SK-N-SH (cell line): ENCODE measurements at regions not wholly inside any gene's neighbourhood (a gene's known extent, or its start where the extent isn't known, plus 50 kb on each side); places are given as distances from the start of the nearest gene placed in this dataset.

Experiments used
- CTCF ChIA-PET: fragments of 300-600, 350-600 bp; formaldehyde crosslinking; extraction: SDS; loops from one replicate; lab custom pipeline; 2021; lab: Yijun Ruan, JAX
- POLR2A ChIA-PET: fragments of 350-600 bp; sonication (Branson Sonifier 250); formaldehyde crosslinking; extraction: SDS; loops from one replicate; lab custom pipeline; 2020; ENCODE audit warnings: antibody characterized with exemption, inconsistent platforms; lab: Yijun Ruan, JAX
- DNase-seq: peaks from one replicate; pipeline ENCODE4 v3.0.0; 2012
- H2AFZ ChIP-seq: fragments of 200-600 bp; sonication (generic); 2 replicates; pipeline ENCODE4 v1.8.1; 2016; ENCODE audit warnings: antibody characterized with exemption, mild to moderate bottlenecking, low read depth
- H3F3A ChIP-seq: fragments of 200-600 bp; sonication (generic); replicated peaks from 2 replicates; pipeline ENCODE3; 2016; ENCODE audit warnings: antibody characterized with exemption, mild to moderate bottlenecking; ENCODE audit not compliant: insufficient read depth
- H3K27ac ChIP-seq, 2 experiments: fragments of 200-500 bp in 1 of 2; fragments of 200-600 bp in 1 of 2; sonication (Bioruptor generic) in 1 of 2; sonication (generic), shearing (Covaris generic) in 1 of 2; 2 replicates each; pipeline versions ENCODE4 v1.5.1 to v1.6.1; 2014 to 2016; ENCODE audit warnings: low read depth in 2 of 2, inconsistent platforms in 1 of 2, low read length in 1 of 2, mild to moderate bottlenecking in 1 of 2, mixed read lengths in 1 of 2
- H3K27me3 ChIP-seq: fragments of 200-600 bp; sonication (generic), shearing (Covaris generic); 2 replicates; pipeline ENCODE4 v1.6.1; 2016; ENCODE audit warnings: mixed run types; ENCODE audit not compliant: insufficient read depth
- H3K36me3 ChIP-seq, 2 experiments: fragments of 200-500 bp in 1 of 2; fragments of 200-600 bp in 1 of 2; sonication (Bioruptor generic) in 1 of 2; sonication (generic) in 1 of 2; replicated peaks in 1 of 2; 2 replicates each; pipeline versions ENCODE3 to v1.5.1; 2014 to 2016; ENCODE audit warnings: low read length in 1 of 2, mild to moderate bottlenecking in 1 of 2; ENCODE audit not compliant: insufficient read depth in 2 of 2, control insufficient read depth in 1 of 2
- H3K4me1 ChIP-seq, 2 experiments: fragments of 200-500 bp in 1 of 2; fragments of 200-600 bp in 1 of 2; sonication (Bioruptor generic) in 1 of 2; sonication (generic), shearing (Covaris generic) in 1 of 2; 2 replicates each; pipeline versions ENCODE4 v1.5.1 to v1.6.1; 2014 to 2016; ENCODE audit warnings: low read depth in 1 of 2, low read length in 1 of 2, mixed run types in 1 of 2; ENCODE audit not compliant: insufficient read depth in 2 of 2, control insufficient read depth in 1 of 2
- H3K4me2 ChIP-seq: fragments of 200-600 bp; sonication (generic), shearing (Covaris generic); 2 replicates; pipeline ENCODE4 v1.6.1; 2017; ENCODE audit warnings: mixed run types
- H3K4me3 ChIP-seq, 2 experiments: fragments of 200-500 bp in 1 of 2; fragments of 200-600 bp in 1 of 2; sonication (Bioruptor generic) in 1 of 2; sonication (generic), shearing (Covaris generic) in 1 of 2; 2 replicates each; pipeline versions ENCODE4 v1.5.1 to v1.8.1; 2014 to 2016; ENCODE audit warnings: low read depth in 2 of 2, inconsistent platforms in 1 of 2, low read length in 1 of 2, mild to moderate bottlenecking in 1 of 2, mixed read lengths in 1 of 2, moderate library complexity in 1 of 2
- H3K79me2 ChIP-seq: fragments of 200-600 bp; sonication (generic); 2 replicates; pipeline ENCODE4 v1.8.1; 2017; ENCODE audit warnings: mild to moderate bottlenecking; ENCODE audit not compliant: insufficient read depth
- H3K9ac ChIP-seq: fragments of 200-600 bp; sonication (generic); 2 replicates; pipeline ENCODE4 v1.6.1; 2017; ENCODE audit warnings: mixed run types
- H3K9me2 ChIP-seq: fragments of 200-600 bp; sonication (generic); 2 replicates; pipeline ENCODE4 v1.6.1; 2017; ENCODE audit warnings: mixed run types
- H3K9me3 ChIP-seq: fragments of 200-600 bp; sonication (generic); 2 replicates; pipeline ENCODE4 v1.6.1; 2017; ENCODE audit warnings: mixed run types, mild to moderate bottlenecking, moderate library complexity
- H4K20me1 ChIP-seq: fragments of 200-600 bp; sonication (generic); 2 replicates; pipeline ENCODE4 v1.6.1; 2017; ENCODE audit warnings: mild to moderate bottlenecking, mixed run types; ENCODE audit not compliant: insufficient read depth
- ELF1 ChIP-seq: IDR thresholded peaks from 2 replicates; pipeline ENCODE4 v1.4.0; 2012
- EZH2phosphoT487 ChIP-seq: fragments of 200-600 bp; sonication (generic); IDR thresholded peaks from 2 replicates; pipeline ENCODE4 v1.6.1; 2017; ENCODE audit warnings: low read depth, mixed run types, mild to moderate bottlenecking, antibody characterized with exemption, moderate library complexity, borderline replicate concordance
- FOSL2 ChIP-seq: IDR thresholded peaks from 2 replicates; pipeline ENCODE4 v1.4.0; 2012; ENCODE audit warnings: low read depth, mild to moderate bottlenecking, moderate library complexity, borderline replicate concordance
- FOXJ3 ChIP-seq: sonication (generic); formaldehyde crosslinking; IDR thresholded peaks from 2 replicates; pipeline ENCODE4 v1.5.1; 2020; ENCODE audit warnings: mild to moderate bottlenecking, missing genetic modification reagents
- GABPA ChIP-seq: IDR thresholded peaks from 2 replicates; pipeline ENCODE4 v1.4.0; 2012; ENCODE audit warnings: low read depth, mild to moderate bottlenecking
- GATA2 ChIP-seq: sonication (generic); formaldehyde crosslinking; IDR thresholded peaks from 2 replicates; pipeline ENCODE4 v1.5.0; 2020; ENCODE audit warnings: mild to moderate bottlenecking, missing genetic modification reagents
- JUND ChIP-seq: IDR thresholded peaks from 2 replicates; pipeline ENCODE4 v1.4.0; 2012
- MXI1 ChIP-seq: IDR thresholded peaks from 2 replicates; pipeline ENCODE4 v1.6.1; 2012; ENCODE audit warnings: mild to moderate bottlenecking, low read depth, low read length, improper control_type of control experiment
- NRF1 ChIP-seq: IDR thresholded peaks from 2 replicates; pipeline ENCODE4 v1.6.1; 2012; ENCODE audit warnings: low read depth, mild to moderate bottlenecking, low read length
- RFX5 ChIP-seq: IDR thresholded peaks from 2 replicates; pipeline ENCODE4 v1.6.1; 2012; ENCODE audit warnings: mild to moderate bottlenecking, improper control_type of control experiment, low read length
- RXRA ChIP-seq: IDR thresholded peaks from 2 replicates; pipeline ENCODE4 v1.4.0; 2012; ENCODE audit warnings: low read depth, mild to moderate bottlenecking, borderline replicate concordance
- SIN3A ChIP-seq: IDR thresholded peaks from 2 replicates; pipeline ENCODE4 v1.6.1; 2012; ENCODE audit warnings: low read depth, mild to moderate bottlenecking, low read length, moderate library complexity, borderline replicate concordance
- SMC3 ChIP-seq: IDR thresholded peaks from 2 replicates; pipeline ENCODE4 v1.6.1; 2012; ENCODE audit warnings: low read depth, low read length, improper control_type of control experiment
- TAF1 ChIP-seq: IDR thresholded peaks from 2 replicates; pipeline ENCODE4 v1.6.1; 2012; ENCODE audit warnings: low read depth, mild to moderate bottlenecking, low read length, moderate library complexity, borderline replicate concordance
- TCF12 ChIP-seq: IDR thresholded peaks from 2 replicates; pipeline ENCODE4 v1.4.0; 2012
- TEAD4 ChIP-seq: IDR thresholded peaks from 2 replicates; pipeline ENCODE4 v1.4.0; 2012; ENCODE audit warnings: mild to moderate bottlenecking, borderline replicate concordance; ENCODE audit not compliant: insufficient read depth
- WGBS: methylation state at CpG from one replicate; pipeline ENCODE4 v1.1.6; 2017; ENCODE audit warnings: low lambda C conversion rate; 5-methylcytosine and 5-hydroxymethylcytosine counted together
- TF ChIP-seq, protein P1 (sequence below): IDR thresholded peaks from 2 replicates; pipeline ENCODE4 v1.4.0; 2012; ENCODE audit warnings: low read depth, borderline replicate concordance
- TF ChIP-seq, protein P2 (sequence below): IDR thresholded peaks from 2 replicates; pipeline ENCODE4; 2012
- TF ChIP-seq, protein P3 (sequence below): IDR thresholded peaks from 2 replicates; pipeline ENCODE4 v1.6.1; 2012; ENCODE audit warnings: mild to moderate bottlenecking, low read depth, low read length, moderate library complexity

DNA sequence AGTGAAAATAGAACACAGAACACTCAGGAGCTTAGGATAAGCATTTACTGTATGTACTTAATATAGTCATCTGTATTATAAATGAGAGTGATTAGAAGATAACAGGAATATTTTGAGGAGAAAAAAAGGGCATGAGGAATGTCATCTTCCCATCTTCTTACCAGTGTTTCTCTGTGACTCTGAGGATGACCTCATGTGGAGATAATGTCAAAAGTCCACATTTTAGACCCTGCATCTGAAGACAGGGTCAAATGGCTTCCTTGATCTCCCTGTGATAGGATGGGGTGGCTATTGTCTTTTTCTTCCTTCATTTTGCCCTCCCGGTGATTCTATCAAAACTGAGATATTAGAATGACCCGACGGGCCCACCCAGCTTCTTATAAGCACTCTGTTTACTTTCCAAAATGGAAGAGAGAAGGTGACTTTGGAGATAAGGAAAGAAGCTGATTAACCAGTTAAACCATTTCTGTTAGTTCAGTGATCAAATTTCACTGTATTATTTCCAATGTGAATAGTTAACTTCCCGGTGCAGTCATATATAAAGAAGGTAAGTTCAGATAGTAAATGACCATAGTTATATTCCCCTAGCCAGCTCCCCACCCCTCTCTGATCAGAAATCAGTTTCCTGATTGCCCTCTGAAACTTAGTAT is 115.7 kb upstream of the SALL4 start:
- H3F3A ChIP-seq, result no peaks in the 10 kb centered on the region
- no peak overlapping the region for H3K27ac ChIP-seq
- H3K27me3 ChIP-seq, result no peaks in the 10 kb centered on the region
- H3K4me1 ChIP-seq, result peaks cover 0 to 9% of the 10 kb centered on the region in 2 experiments; a peak in 2 of 4 replicates
- WGBS, result 82% methylated on average over 4 of the region's 4 CpGs
- POLR2A ChIA-PET, result no interaction called here
- DNase-seq, result no peak
- H3K79me2 ChIP-seq, result no peaks in the 10 kb centered on the region
- CTCF ChIA-PET, result no interaction called here
- no peaks in the 10 kb centered on the region for H3K36me3 ChIP-seq
- TF ChIP-seq RFX5, result no peak
- TF ChIP-seq, protein P1, sequence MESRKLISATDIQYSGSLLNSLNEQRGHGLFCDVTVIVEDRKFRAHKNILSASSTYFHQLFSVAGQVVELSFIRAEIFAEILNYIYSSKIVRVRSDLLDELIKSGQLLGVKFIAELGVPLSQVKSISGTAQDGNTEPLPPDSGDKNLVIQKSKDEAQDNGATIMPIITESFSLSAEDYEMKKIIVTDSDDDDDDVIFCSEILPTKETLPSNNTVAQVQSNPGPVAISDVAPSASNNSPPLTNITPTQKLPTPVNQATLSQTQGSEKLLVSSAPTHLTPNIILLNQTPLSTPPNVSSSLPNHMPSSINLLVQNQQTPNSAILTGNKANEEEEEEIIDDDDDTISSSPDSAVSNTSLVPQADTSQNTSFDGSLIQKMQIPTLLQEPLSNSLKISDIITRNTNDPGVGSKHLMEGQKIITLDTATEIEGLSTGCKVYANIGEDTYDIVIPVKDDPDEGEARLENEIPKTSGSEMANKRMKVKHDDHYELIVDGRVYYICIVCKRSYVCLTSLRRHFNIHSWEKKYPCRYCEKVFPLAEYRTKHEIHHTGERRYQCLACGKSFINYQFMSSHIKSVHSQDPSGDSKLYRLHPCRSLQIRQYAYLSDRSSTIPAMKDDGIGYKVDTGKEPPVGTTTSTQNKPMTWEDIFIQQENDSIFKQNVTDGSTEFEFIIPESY, result no peak
- TF ChIP-seq NRF1, result no peak
- TF ChIP-seq SIN3A, result no peak
- TF ChIP-seq RXRA, result no peak
- no peak for TF ChIP-seq GATA2
- TF ChIP-seq, protein P2, sequence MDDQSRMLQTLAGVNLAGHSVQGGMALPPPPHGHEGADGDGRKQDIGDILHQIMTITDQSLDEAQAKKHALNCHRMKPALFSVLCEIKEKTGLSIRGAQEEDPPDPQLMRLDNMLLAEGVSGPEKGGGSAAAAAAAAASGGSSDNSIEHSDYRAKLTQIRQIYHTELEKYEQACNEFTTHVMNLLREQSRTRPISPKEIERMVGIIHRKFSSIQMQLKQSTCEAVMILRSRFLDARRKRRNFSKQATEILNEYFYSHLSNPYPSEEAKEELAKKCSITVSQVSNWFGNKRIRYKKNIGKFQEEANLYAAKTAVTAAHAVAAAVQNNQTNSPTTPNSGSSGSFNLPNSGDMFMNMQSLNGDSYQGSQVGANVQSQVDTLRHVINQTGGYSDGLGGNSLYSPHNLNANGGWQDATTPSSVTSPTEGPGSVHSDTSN, result no peak
- no peak for TF ChIP-seq TCF12
- TF ChIP-seq FOXJ3, result no peak
- no peak for TF ChIP-seq EZH2phosphoT487
- no peak for TF ChIP-seq FOSL2
- no peak for TF ChIP-seq ELF1
- TF ChIP-seq, protein P3, sequence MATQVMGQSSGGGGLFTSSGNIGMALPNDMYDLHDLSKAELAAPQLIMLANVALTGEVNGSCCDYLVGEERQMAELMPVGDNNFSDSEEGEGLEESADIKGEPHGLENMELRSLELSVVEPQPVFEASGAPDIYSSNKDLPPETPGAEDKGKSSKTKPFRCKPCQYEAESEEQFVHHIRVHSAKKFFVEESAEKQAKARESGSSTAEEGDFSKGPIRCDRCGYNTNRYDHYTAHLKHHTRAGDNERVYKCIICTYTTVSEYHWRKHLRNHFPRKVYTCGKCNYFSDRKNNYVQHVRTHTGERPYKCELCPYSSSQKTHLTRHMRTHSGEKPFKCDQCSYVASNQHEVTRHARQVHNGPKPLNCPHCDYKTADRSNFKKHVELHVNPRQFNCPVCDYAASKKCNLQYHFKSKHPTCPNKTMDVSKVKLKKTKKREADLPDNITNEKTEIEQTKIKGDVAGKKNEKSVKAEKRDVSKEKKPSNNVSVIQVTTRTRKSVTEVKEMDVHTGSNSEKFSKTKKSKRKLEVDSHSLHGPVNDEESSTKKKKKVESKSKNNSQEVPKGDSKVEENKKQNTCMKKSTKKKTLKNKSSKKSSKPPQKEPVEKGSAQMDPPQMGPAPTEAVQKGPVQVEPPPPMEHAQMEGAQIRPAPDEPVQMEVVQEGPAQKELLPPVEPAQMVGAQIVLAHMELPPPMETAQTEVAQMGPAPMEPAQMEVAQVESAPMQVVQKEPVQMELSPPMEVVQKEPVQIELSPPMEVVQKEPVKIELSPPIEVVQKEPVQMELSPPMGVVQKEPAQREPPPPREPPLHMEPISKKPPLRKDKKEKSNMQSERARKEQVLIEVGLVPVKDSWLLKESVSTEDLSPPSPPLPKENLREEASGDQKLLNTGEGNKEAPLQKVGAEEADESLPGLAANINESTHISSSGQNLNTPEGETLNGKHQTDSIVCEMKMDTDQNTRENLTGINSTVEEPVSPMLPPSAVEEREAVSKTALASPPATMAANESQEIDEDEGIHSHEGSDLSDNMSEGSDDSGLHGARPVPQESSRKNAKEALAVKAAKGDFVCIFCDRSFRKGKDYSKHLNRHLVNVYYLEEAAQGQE, result no peak
- TF ChIP-seq GABPA, result no peak
- no peak for TF ChIP-seq MXI1
- TF ChIP-seq JUND, result no peak
- TF ChIP-seq SMC3, result no peak
- no peak for TF ChIP-seq TEAD4
- TF ChIP-seq TAF1, result no peak
- no peaks in the 10 kb centered on the region for H3K9me3 ChIP-seq
- H3K4me3 ChIP-seq, result no peak overlapping the region
- no peak overlapping the region for H3K4me2 ChIP-seq
- no peak overlapping the region for H3K9ac ChIP-seq
- no peak overlapping the region for H2AFZ ChIP-seq
- no peaks in the 10 kb centered on the region for H3K9me2 ChIP-seq
- no peaks in the 10 kb centered on the region for H4K20me1 ChIP-seq
